ENCODE measurements at regions not wholly inside any gene's neighbourhood (a gene's known extent, or its start where the extent isn't known, plus 50 kb on each side); places are given as distances from the start of the nearest gene placed in this dataset.

- TF ChIP-seq REST (IDR thresholded peaks at IDR 0.05; ENCODE audit: borderline replicate concordance) (no peak), REST (CRISPR knock-in tag; IDR thresholded peaks at IDR 0.05; ENCODE audit: low read depth) (no peak), ZNF696 (CRISPR knock-in tag; conservative IDR thresholded peaks at IDR 0.05) (no peak), KDM4B (IDR thresholded peaks at IDR 0.05; ENCODE audit: borderline replicate concordance in 2 of 2, low read depth in 1 of 2) (no peak)
These were observed 222.3 kb upstream of the ANKRD55 start (continued) for GRCh38 chr5:56455417-56455816.

Data from K562 (cell line).